Astrocyte (in vitro differentiated cells and primary cell): ENCODE measurements at regions not wholly inside any gene's neighbourhood (a gene's known extent, or its start where the extent isn't known, plus 50 kb on each side); places are given as distances from the start of the nearest gene placed in this dataset.
A peak's percentile ranks its signal among the peaks of the same experiment; 100 is the strongest.

Experiments
- DNase-seq: peaks from one replicate; pipeline ENCODE4 v3.0.0-alpha.2; 2010; ENCODE audit warnings: low read depth
- FAIRE-seq: peaks from 2 replicates; lab custom pipeline; 2011; peaks lifted over from hg19 to GRCh38; lab: Jason Lieb, UNC
- H2AFZ ChIP-seq: 2 replicates; pipeline ENCODE4 v1.6.0; 2012; ENCODE audit warnings: low read depth, low read length, inconsistent platforms
- H3K27ac ChIP-seq: 2 replicates; pipeline ENCODE4 v1.5.1; 2011; ENCODE audit warnings: low read depth, low read length, inconsistent platforms
- H3K27me3 ChIP-seq: 2 replicates; pipeline ENCODE4 v1.6.0; 2011; ENCODE audit warnings: low read length, inconsistent platforms; ENCODE audit not compliant: insufficient read depth
- H3K36me3 ChIP-seq: 2 replicates; pipeline ENCODE4 v1.5.1; 2011; ENCODE audit warnings: low read length, inconsistent platforms; ENCODE audit not compliant: insufficient read depth
- H3K4me1 ChIP-seq: 2 replicates; pipeline ENCODE4 v1.5.1; 2011; ENCODE audit warnings: low read length, inconsistent platforms; ENCODE audit not compliant: insufficient read depth
- H3K4me2 ChIP-seq: 2 replicates; pipeline ENCODE4 v1.6.0; 2012; ENCODE audit warnings: low read length, inconsistent platforms
- H3K4me3 ChIP-seq: 2 replicates; pipeline ENCODE4 v1.5.1; 2011; ENCODE audit warnings: low read depth, mild to moderate bottlenecking, low read length, inconsistent platforms; ENCODE audit not compliant: insufficient read depth
- H3K79me2 ChIP-seq: 2 replicates; pipeline ENCODE4 v1.6.0; 2012; ENCODE audit warnings: mild to moderate bottlenecking, low read length, inconsistent platforms; ENCODE audit not compliant: insufficient read depth
- H3K9ac ChIP-seq: 2 replicates; pipeline ENCODE4 v1.6.0; 2012; ENCODE audit warnings: mild to moderate bottlenecking, low read length, inconsistent platforms
- H3K9me3 ChIP-seq: 2 replicates; pipeline ENCODE4 v1.5.1; 2012; ENCODE audit warnings: low read depth, mild to moderate bottlenecking, low read length, inconsistent platforms; ENCODE audit not compliant: insufficient read depth
- H4K20me1 ChIP-seq: 2 replicates; pipeline ENCODE4 v1.6.0; 2012; ENCODE audit warnings: low read length, inconsistent platforms; ENCODE audit not compliant: insufficient read depth
- H3K27ac Mint-ChIP-seq: one replicate; pipeline ENCODE4 v1.8.0; 2021; ENCODE audit warnings: mild to moderate bottlenecking, mixed read lengths; ENCODE audit not compliant: unreplicated experiment
- H3K27me3 Mint-ChIP-seq: one replicate; pipeline ENCODE4 v1.8.0; 2021; ENCODE audit warnings: low read depth, mixed read lengths; ENCODE audit not compliant: unreplicated experiment
- H3K36me3 Mint-ChIP-seq: one replicate; pipeline ENCODE4 v1.8.0; 2021; ENCODE audit warnings: low read depth, mixed read lengths; ENCODE audit not compliant: unreplicated experiment
- H3K4me1 Mint-ChIP-seq: one replicate; pipeline ENCODE4 v1.8.0; 2021; ENCODE audit warnings: low read depth, mixed read lengths; ENCODE audit not compliant: unreplicated experiment
- H3K4me3 Mint-ChIP-seq: one replicate; pipeline ENCODE4 v1.8.0; 2021; ENCODE audit warnings: mild to moderate bottlenecking, moderate library complexity, mixed read lengths; ENCODE audit not compliant: unreplicated experiment
- H3K9me3 Mint-ChIP-seq: one replicate; pipeline ENCODE4 v1.8.0; 2021; ENCODE audit warnings: mild to moderate bottlenecking, mixed read lengths; ENCODE audit not compliant: unreplicated experiment
- CTCF ChIP-seq: IDR thresholded peaks from 2 replicates; pipeline ENCODE4 v1.5.1; 2011; ENCODE audit warnings: low read depth, mild to moderate bottlenecking, inconsistent platforms, low read length, moderate library complexity; ENCODE audit not compliant: insufficient read depth
- EZH2 ChIP-seq: IDR thresholded peaks from 2 replicates; pipeline ENCODE4 v1.6.1; 2012; ENCODE audit warnings: mild to moderate bottlenecking, low read length, inconsistent platforms; ENCODE audit not compliant: insufficient read depth

DNA sequence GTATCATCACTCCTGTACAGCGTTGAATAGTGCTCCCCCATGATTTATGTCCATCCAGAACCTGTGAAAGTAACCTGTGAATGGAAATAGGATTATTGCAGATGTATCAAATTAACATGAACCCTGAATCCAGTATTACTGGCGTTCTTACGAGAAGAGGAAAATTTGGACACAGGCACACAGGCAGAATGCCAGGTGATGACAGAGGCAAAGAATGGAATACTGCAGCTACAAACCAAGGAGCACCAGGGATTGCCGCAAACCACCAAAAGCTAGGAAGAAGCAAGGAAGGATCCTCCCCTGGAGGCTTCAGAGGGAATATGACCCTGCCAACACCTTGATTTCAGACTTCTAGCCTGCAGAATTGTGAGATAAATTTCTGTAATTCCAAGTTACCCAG lies 113.5 kb upstream of the EGLN3 start:
- Histone ChIP-seq H3K9me3 (no peaks in the 10 kb centered on the region), H3K9ac (no peak overlapping the region), H3K4me3 (no peak overlapping the region), H3K36me3 (no peaks in the 10 kb centered on the region), H3K27me3 (no peaks in the 10 kb centered on the region), H3K4me1 (peaks cover 12% of the 10 kb centered on the region), H3K4me2 (no peak overlapping the region), H4K20me1 (no peaks in the 10 kb centered on the region), H3K79me2 (no peaks in the 10 kb centered on the region), H3K27ac (no peak overlapping the region), H2AFZ (no peak overlapping the region)
- DNase-seq (peak; percentile 81), FAIRE-seq (no peak)
- H3K4me3 Mint-ChIP-seq = no peak overlapping the region
- no peak overlapping the region for H3K27ac Mint-ChIP-seq
- TF ChIP-seq CTCF (no peak), EZH2 (no peak)
- no peaks in the 10 kb centered on the region for H3K36me3 Mint-ChIP-seq
- no peaks in the 10 kb centered on the region for H3K27me3 Mint-ChIP-seq
- H3K9me3 Mint-ChIP-seq = peaks cover 2% of the 10 kb centered on the region
- H3K4me1 Mint-ChIP-seq = peaks cover 6% of the 10 kb centered on the region

GRCh38 chr14:34063470-34064164 lies 112.7 kb upstream of the EGLN3 start:
- Histone ChIP-seq H3K4me2 (no peak overlapping the region), H3K79me2 (no peaks in the 10 kb centered on the region), H3K27ac (no peak overlapping the region), H3K4me3 (no peak overlapping the region), H2AFZ (peak overlapping the region; percentile 6), H3K27me3 (no peaks in the 10 kb centered on the region), H3K9ac (no peak overlapping the region), H3K9me3 (no peaks in the 10 kb centered on the region), H3K4me1 (peaks cover 12% of the 10 kb centered on the region), H4K20me1 (no peaks in the 10 kb centered on the region), H3K36me3 (no peaks in the 10 kb centered on the region)
- Mint-ChIP-seq H3K27me3 (no peaks in the 10 kb centered on the region), H3K36me3 (no peaks in the 10 kb centered on the region), H3K4me1 (peaks cover 11% of the 10 kb centered on the region), H3K9me3 (peaks cover 2% of the 10 kb centered on the region), H3K4me3 (no peak overlapping the region), H3K27ac (no peak overlapping the region)
- DNase-seq (no peak), FAIRE-seq (no peak)
- no peak for TF ChIP-seq CTCF
- no peak for TF ChIP-seq EZH2

GRCh38 chr14:34063042-34063441 lies 112.2 kb upstream of the EGLN3 start:
- no peaks in the 10 kb centered on the region for H3K27me3 Mint-ChIP-seq
- Histone ChIP-seq H3K27me3 (no peaks in the 10 kb centered on the region), H3K4me1 (peaks cover 12% of the 10 kb centered on the region), H2AFZ (no peak overlapping the region), H3K4me2 (no peak overlapping the region), H3K27ac (no peak overlapping the region), H3K4me3 (no peak overlapping the region), H3K79me2 (no peaks in the 10 kb centered on the region), H4K20me1 (no peaks in the 10 kb centered on the region), H3K9me3 (no peaks in the 10 kb centered on the region), H3K9ac (no peak overlapping the region), H3K36me3 (no peaks in the 10 kb centered on the region)
- H3K4me3 Mint-ChIP-seq = no peak overlapping the region
- FAIRE-seq (no peak), DNase-seq (no peak)
- H3K27ac Mint-ChIP-seq = no peak overlapping the region
- H3K36me3 Mint-ChIP-seq = no peaks in the 10 kb centered on the region
- TF ChIP-seq CTCF (no peak), EZH2 (no peak)
- peaks cover 2% of the 10 kb centered on the region for H3K9me3 Mint-ChIP-seq
- peaks cover 11% of the 10 kb centered on the region for H3K4me1 Mint-ChIP-seq
